ENCODE measurements at regions not wholly inside any gene's neighbourhood (a gene's known extent, or its start where the extent isn't known, plus 50 kb on each side); places are given as distances from the start of the nearest gene placed in this dataset.

DNA sequence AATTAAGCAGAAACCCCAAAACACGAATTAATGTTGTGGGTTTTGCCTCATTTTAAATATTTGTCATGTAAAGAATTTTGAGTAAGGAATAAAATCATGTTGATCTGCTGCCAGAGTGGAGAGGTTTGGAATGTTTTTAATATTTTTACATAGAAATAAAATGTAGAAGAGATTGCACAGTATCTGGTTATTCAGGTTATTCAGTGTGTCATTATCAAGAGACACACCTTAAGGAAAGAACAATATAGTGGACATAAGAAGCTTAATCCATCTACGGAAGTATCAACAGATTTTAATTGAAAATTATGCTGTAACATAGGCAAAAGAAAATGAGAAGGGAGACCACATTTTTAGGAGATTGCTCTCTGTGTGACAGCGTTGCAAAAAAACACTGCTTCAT lies 410.4 kb downstream of the MED10 start:
- H3K4me2 ChIP-seq (ENCODE audit: insufficient read depth, low read length) = no peak overlapping the region
- BruUV-seq (replicated peaks) = no TSS peak
- H3K4me3 ChIP-seq (replicated peaks in 1 of 3; ENCODE audit: insufficient read depth in 1 of 3, low read depth in 1 of 3, low read length in 3 of 3) = no peak overlapping the region
- H2AFZ ChIP-seq (ENCODE audit: low read depth, low read length) = no peak overlapping the region
- TF ChIP-seq POLR2A (IDR thresholded peaks at IDR 0.05; ENCODE audit: low read depth, low read length) = no peak
- TF ChIP-seq, protein P1, sequence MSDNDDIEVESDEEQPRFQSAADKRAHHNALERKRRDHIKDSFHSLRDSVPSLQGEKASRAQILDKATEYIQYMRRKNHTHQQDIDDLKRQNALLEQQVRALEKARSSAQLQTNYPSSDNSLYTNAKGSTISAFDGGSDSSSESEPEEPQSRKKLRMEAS (IDR thresholded peaks at IDR 0.05; ENCODE audit: insufficient read depth, insufficient read length) = no peak
- no peak for TF ChIP-seq FOS (IDR thresholded peaks at IDR 0.05; ENCODE audit: borderline replicate concordance, insufficient read depth, low read length)
- no peak for TF ChIP-seq JUN (IDR thresholded peaks at IDR 0.05; ENCODE audit: borderline replicate concordance, insufficient read depth, insufficient read length, low read depth)
- TF ChIP-seq MYC (IDR thresholded peaks at IDR 0.05; ENCODE audit: low read depth, low read length) = no peak
- TF ChIP-seq EZH2 (IDR thresholded peaks at IDR 0.05; ENCODE audit: borderline replicate concordance, low read depth, low read length, severe bottlenecking) = no peak
- TF ChIP-seq GATA2 (IDR thresholded peaks at IDR 0.05; ENCODE audit: insufficient read depth, insufficient read length, low read depth, low read length) = no peak
- TF ChIP-seq, protein P2, sequence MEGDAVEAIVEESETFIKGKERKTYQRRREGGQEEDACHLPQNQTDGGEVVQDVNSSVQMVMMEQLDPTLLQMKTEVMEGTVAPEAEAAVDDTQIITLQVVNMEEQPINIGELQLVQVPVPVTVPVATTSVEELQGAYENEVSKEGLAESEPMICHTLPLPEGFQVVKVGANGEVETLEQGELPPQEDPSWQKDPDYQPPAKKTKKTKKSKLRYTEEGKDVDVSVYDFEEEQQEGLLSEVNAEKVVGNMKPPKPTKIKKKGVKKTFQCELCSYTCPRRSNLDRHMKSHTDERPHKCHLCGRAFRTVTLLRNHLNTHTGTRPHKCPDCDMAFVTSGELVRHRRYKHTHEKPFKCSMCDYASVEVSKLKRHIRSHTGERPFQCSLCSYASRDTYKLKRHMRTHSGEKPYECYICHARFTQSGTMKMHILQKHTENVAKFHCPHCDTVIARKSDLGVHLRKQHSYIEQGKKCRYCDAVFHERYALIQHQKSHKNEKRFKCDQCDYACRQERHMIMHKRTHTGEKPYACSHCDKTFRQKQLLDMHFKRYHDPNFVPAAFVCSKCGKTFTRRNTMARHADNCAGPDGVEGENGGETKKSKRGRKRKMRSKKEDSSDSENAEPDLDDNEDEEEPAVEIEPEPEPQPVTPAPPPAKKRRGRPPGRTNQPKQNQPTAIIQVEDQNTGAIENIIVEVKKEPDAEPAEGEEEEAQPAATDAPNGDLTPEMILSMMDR (IDR thresholded peaks at IDR 0.05; ENCODE audit: extremely low read depth in 1 of 2, insufficient read depth in 1 of 2, low read depth in 1 of 2, low read length in 2 of 2) = no peak
- no peak for TF ChIP-seq POLR2AphosphoS5 (IDR thresholded peaks at IDR 0.05; ENCODE audit: insufficient read depth, low read depth, low read length)
- dilution Hi-C loops (cut with MboI; ENCODE audit: extremely low pct_ligation_motif_present, low sequenced_read_pairs) = no loop called here
- ChIA-PET CTCF (no interaction called here), POLR2A (no interaction called here)
- DNase-seq (ENCODE audit: low read depth, low spot score) = no peak
- no peak overlapping the region for H3K9ac ChIP-seq (replicated peaks; ENCODE audit: extremely low read depth, insufficient read depth, low read length)
- H3K9me3 ChIP-seq (replicated peaks; ENCODE audit: control insufficient read depth, insufficient read depth, low read length) = peaks cover 4% of the 10 kb centered on the region
- H3K27me3 ChIP-seq (ENCODE audit: control insufficient read depth in 2 of 2, insufficient read depth in 2 of 2, low read length in 2 of 2) = no peaks in the 10 kb centered on the region
- no peak overlapping the region for H3K27ac ChIP-seq (ENCODE audit: insufficient read depth, low read depth, low read length)
- intact Hi-C loops (cut with micrococcal nuclease) = no loop called here
- H3K36me3 ChIP-seq (ENCODE audit: control insufficient read depth in 2 of 2, extremely low read depth in 1 of 2, insufficient read depth in 2 of 2, low read length in 2 of 2) = no peaks in the 10 kb centered on the region
- FAIRE-seq = no peak
- H3K9me1 ChIP-seq (replicated peaks; ENCODE audit: control insufficient read depth, extremely low read depth, insufficient read depth, low read length) = no peaks in the 10 kb centered on the region
- H4K20me1 ChIP-seq (replicated peaks; ENCODE audit: control insufficient read depth, extremely low read depth, insufficient read depth, low read length) = no peaks in the 10 kb centered on the region
- no peaks in the 10 kb centered on the region for H3K79me2 ChIP-seq (ENCODE audit: control insufficient read depth, insufficient read depth, low read length)
- H3K4me1 ChIP-seq (ENCODE audit: control insufficient read depth, extremely low read depth, insufficient read depth, low read length) = no peaks in the 10 kb centered on the region
